ENCODE measurements at regions not wholly inside any gene's neighbourhood (a gene's known extent, or its start where the extent isn't known, plus 50 kb on each side); places are given as distances from the start of the nearest gene placed in this dataset.

DNA sequence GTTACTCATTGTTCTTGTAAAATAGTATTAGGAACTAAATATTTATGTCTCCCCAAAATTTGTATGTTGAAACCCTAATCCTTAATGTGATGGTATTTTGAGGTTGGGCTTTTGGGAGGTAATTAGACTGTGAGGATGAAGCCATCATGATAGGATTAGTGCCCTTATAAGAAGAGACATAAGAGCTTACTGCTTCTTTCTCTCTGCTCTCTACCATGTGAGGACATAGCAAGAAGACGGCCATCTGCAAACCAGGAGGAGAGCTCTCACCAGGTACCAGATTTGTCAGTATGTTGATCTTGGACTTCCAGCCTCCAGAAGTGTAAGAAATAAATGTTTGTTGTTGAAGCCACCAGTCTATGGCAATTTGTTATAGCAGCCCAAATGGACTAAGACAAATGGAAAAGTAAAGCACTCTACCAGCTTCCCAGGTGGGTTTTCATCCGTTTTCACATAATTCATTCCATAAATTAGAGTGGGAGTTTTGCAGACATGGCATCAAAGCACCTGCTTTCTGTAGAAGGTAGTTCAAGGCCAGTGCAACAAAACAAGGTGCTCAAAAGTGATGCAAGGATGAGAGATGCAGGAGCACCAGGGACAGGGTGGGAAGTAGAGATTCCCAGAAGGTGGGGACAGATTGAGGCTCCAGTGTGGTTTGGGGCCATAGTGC is 70.7 kb downstream of the MYCN start:
- H3K4me1 Mint-ChIP-seq (ENCODE audit: unreplicated experiment) = peaks cover 21% of the 10 kb centered on the region
- TF ChIP-seq, protein P1, sequence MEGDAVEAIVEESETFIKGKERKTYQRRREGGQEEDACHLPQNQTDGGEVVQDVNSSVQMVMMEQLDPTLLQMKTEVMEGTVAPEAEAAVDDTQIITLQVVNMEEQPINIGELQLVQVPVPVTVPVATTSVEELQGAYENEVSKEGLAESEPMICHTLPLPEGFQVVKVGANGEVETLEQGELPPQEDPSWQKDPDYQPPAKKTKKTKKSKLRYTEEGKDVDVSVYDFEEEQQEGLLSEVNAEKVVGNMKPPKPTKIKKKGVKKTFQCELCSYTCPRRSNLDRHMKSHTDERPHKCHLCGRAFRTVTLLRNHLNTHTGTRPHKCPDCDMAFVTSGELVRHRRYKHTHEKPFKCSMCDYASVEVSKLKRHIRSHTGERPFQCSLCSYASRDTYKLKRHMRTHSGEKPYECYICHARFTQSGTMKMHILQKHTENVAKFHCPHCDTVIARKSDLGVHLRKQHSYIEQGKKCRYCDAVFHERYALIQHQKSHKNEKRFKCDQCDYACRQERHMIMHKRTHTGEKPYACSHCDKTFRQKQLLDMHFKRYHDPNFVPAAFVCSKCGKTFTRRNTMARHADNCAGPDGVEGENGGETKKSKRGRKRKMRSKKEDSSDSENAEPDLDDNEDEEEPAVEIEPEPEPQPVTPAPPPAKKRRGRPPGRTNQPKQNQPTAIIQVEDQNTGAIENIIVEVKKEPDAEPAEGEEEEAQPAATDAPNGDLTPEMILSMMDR (conservative IDR thresholded peaks at IDR 0.05) = no peak

DNA sequence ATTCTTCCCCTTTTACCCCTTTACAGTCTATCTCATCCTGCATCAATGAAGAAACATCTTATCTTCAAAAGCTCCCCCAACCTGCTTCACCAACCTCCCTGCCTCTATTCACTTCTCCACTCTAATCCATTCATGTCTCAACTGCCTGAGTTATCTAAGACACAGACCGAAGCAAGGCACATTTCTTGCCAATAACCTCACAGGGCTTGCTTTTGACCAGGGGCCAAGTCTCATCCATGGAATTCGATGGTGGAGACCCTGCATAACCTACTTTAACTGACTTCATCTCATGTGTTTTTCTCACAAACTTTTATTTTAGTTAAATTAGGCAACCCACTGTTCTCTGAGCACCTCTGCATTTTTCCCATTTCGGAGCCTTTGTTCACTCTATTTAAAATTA is 69.7 kb downstream of the MYCN start:
- H3K36me3 Mint-ChIP-seq = no peaks in the 10 kb centered on the region
- no peak for DNase-seq (ENCODE audit: extremely low spot score, unreplicated experiment)
- no peak overlapping the region for H3K4me3 Mint-ChIP-seq
- H3K27ac Mint-ChIP-seq = no peak overlapping the region
- H3K4me1 Mint-ChIP-seq (ENCODE audit: unreplicated experiment) = peaks cover 16% of the 10 kb centered on the region
- H3K9me3 Mint-ChIP-seq = no peaks in the 10 kb centered on the region
- peaks cover 5% of the 10 kb centered on the region for H3K27me3 Mint-ChIP-seq
- TF ChIP-seq, protein P1 (conservative IDR thresholded peaks at IDR 0.05) = no peak

More for the DNA sequence above, 70.7 kb downstream of the MYCN start:
- Mint-ChIP-seq H3K4me3 (no peak overlapping the region), H3K27ac (no peak overlapping the region), H3K36me3 (no peaks in the 10 kb centered on the region), H3K27me3 (peaks cover 5% of the 10 kb centered on the region), H3K9me3 (no peaks in the 10 kb centered on the region)
- DNase-seq (ENCODE audit: extremely low spot score, unreplicated experiment) = no peak

DNA sequence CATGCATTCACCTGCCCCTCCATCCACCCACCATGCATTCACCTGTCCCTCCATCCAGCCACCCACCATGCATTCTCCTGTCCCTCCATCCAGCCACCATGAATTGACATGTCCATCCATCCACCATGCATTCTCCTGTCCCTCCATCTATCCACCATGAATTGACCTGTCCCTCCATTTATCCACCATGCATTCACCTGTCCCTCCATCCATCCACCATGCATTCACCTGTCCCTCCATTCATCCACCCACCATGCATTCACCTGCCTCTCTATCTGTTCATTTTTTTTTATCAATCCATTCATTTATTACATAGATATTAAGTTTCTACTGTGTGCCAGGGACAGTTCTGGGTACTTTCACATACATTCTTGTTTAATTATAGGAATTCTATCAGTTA is 69.2 kb downstream of the MYCN start:
- no peak for DNase-seq (ENCODE audit: extremely low spot score, unreplicated experiment)
- H3K36me3 Mint-ChIP-seq = no peaks in the 10 kb centered on the region
- TF ChIP-seq, protein P1 (conservative IDR thresholded peaks at IDR 0.05) = no peak
- H3K4me1 Mint-ChIP-seq (ENCODE audit: unreplicated experiment) = peaks cover 16% of the 10 kb centered on the region
- H3K27ac Mint-ChIP-seq = no peak overlapping the region
- H3K4me3 Mint-ChIP-seq = no peak overlapping the region
- peaks cover 5% of the 10 kb centered on the region for H3K27me3 Mint-ChIP-seq
- no peaks in the 10 kb centered on the region for H3K9me3 Mint-ChIP-seq

DNA sequence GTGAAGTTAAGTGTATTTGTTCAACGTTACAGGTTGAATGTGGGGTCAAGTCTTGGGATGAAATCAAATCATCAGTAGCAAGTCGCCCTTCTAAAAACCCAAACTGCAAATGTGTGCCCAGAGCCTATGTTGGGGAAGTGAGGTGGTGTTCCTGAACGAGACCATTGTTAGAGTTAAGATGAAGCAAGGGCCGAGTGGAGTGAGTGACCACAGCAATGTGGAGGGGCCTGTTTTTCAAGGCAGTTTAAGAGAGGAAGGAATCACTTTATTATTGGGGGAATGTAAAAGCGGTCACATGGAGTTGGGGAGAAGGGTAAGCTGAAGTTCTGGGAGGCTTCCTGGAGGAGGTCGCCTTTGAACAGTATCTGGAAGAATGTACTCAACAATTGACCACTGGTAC is 68.5 kb downstream of the MYCN start:
- Mint-ChIP-seq H3K27me3 (peaks cover 5% of the 10 kb centered on the region), H3K9me3 (no peaks in the 10 kb centered on the region), H3K36me3 (no peaks in the 10 kb centered on the region), H3K4me3 (no peak overlapping the region), H3K27ac (no peak overlapping the region), H3K4me1 (ENCODE audit: unreplicated experiment) (peaks cover 15% of the 10 kb centered on the region)
- TF ChIP-seq, protein P1 (conservative IDR thresholded peaks at IDR 0.05) = no peak
- no peak for DNase-seq (ENCODE audit: extremely low spot score, unreplicated experiment)

DNA sequence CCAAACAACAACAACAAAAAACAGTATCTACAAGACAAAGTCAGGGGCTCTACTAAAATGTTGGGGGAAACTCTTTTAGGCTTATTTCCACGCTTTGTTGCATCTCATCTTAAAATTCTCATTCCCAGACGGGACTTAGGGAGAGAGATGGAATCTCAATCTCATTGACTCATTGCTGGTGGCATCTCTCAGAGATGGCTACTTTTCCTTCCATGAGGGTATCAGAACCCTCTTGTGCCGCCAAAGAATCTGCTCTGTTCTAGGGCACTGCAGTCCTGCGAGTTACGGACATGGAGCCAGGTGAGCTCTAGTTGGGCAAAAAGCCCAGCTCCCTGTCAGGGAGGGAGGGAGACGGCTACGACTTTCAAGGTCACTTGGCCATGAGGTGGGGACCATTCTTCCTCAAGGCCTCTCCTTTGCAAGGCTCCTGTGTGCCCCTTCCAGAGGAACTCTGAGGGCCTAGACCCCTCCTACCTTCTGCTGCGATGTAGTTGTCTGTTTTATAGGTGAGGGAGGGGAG is 68.0 kb downstream of the MYCN start:
- Mint-ChIP-seq H3K27ac (no peak overlapping the region), H3K4me3 (no peak overlapping the region), H3K36me3 (no peaks in the 10 kb centered on the region), H3K9me3 (no peaks in the 10 kb centered on the region), H3K4me1 (ENCODE audit: unreplicated experiment) (peaks cover 11% of the 10 kb centered on the region), H3K27me3 (peaks cover 2% of the 10 kb centered on the region)
- DNase-seq (ENCODE audit: extremely low spot score, unreplicated experiment) = no peak
- TF ChIP-seq, protein P1 (conservative IDR thresholded peaks at IDR 0.05) = no peak

Measured in type B pancreatic cell (in vitro differentiated cells).